GM23338 (cell line): ENCODE measurements at regions not wholly inside any gene's neighbourhood (a gene's known extent, or its start where the extent isn't known, plus 50 kb on each side); places are given as distances from the start of the nearest gene placed in this dataset.

Experiments
- ATAC-seq: fragments of 200-7000 bp; cut with Tn5 transposase; 3 replicates; pipeline ENCODE4 v1.9.1; 2020
- DNase-seq: peaks from one replicate; pipeline ENCODE4 v3.0.0-alpha.2; 2015; ENCODE audit warnings: low spot score
- H2AFZ ChIP-seq: fragments of 200-600 bp; sonication (generic); 2 replicates; pipeline ENCODE4 v1.8.0; 2016; ENCODE audit warnings: antibody characterized with exemption, mild to moderate bottlenecking, moderate library complexity
- H3F3A ChIP-seq: fragments of 200-600 bp; sonication (generic); replicated peaks from 2 replicates; pipeline ENCODE4 v1.8.0; 2017; ENCODE audit warnings: antibody characterized with exemption, mixed run types, low read depth
- H3K27ac ChIP-seq: fragments of 200-600 bp; sonication (generic); 2 replicates; pipeline ENCODE4 v1.6.1; 2016; ENCODE audit warnings: low read depth
- H3K27me3 ChIP-seq: fragments of 200-600 bp; sonication (generic); 2 replicates; pipeline ENCODE4 v1.8.0; 2016; ENCODE audit warnings: mild to moderate bottlenecking, mixed run types, moderate library complexity; ENCODE audit not compliant: insufficient read depth
- H3K36me3 ChIP-seq: fragments of 200-600 bp; sonication (generic); 2 replicates; pipeline ENCODE4 v1.8.0; 2016; ENCODE audit warnings: mild to moderate bottlenecking; ENCODE audit not compliant: insufficient read depth
- H3K4me1 ChIP-seq: fragments of 200-600 bp; sonication (generic); 2 replicates; pipeline ENCODE4 v1.8.0; 2016; ENCODE audit warnings: mild to moderate bottlenecking, moderate library complexity; ENCODE audit not compliant: insufficient read depth
- H3K4me2 ChIP-seq: fragments of 200-600 bp; sonication (generic); 2 replicates; pipeline ENCODE4 v1.7.1; 2017; ENCODE audit warnings: mixed run types
- H3K4me3 ChIP-seq: fragments of 200-600 bp; sonication (generic); 2 replicates; pipeline ENCODE4 v1.6.1; 2016; ENCODE audit warnings: mixed run types
- H3K79me2 ChIP-seq: fragments of 200-600 bp; sonication (generic); replicated peaks from 2 replicates; pipeline ENCODE4 v1.8.0; 2017; ENCODE audit warnings: mild to moderate bottlenecking; ENCODE audit not compliant: insufficient read depth
- H3K9me2 ChIP-seq: fragments of 200-600 bp; sonication (generic); 2 replicates; pipeline ENCODE4 v1.8.0; 2017; ENCODE audit not compliant: insufficient read depth
- H4K20me1 ChIP-seq: fragments of 200-600 bp; sonication (generic); replicated peaks from 2 replicates; pipeline ENCODE4 v1.8.0; 2017; ENCODE audit warnings: mild to moderate bottlenecking; ENCODE audit not compliant: insufficient read depth
- H3K27ac Mint-ChIP-seq: 2 replicates; pipeline ENCODE4 v1.8.0; 2020; ENCODE audit warnings: inconsistent platforms, mild to moderate bottlenecking, moderate library complexity, mixed read lengths
- H3K27me3 Mint-ChIP-seq: 3 replicates; pipeline ENCODE4 v1.8.0; 2022; ENCODE audit warnings: low read depth, mild to moderate bottlenecking, moderate library complexity, mixed read lengths, inconsistent platforms; ENCODE audit not compliant: insufficient read depth, poor library complexity
- H3K36me3 Mint-ChIP-seq: 3 replicates; pipeline ENCODE4 v1.8.0; 2021; ENCODE audit warnings: low read depth, mild to moderate bottlenecking, inconsistent platforms, moderate library complexity, mixed read lengths
- H3K4me1 Mint-ChIP-seq: 3 replicates; pipeline ENCODE4 v1.8.0; 2020; ENCODE audit warnings: mild to moderate bottlenecking, inconsistent platforms, mixed read lengths
- H3K4me3 Mint-ChIP-seq: 3 replicates; pipeline ENCODE4 v1.8.0; 2021; ENCODE audit warnings: moderate library complexity, mild to moderate bottlenecking, inconsistent platforms, mixed read lengths
- H3K9me3 Mint-ChIP-seq: 3 replicates; pipeline ENCODE4 v1.8.0; 2020; ENCODE audit warnings: moderate library complexity, mild to moderate bottlenecking, inconsistent platforms, mixed read lengths
- CTCF ChIP-seq, 2 experiments: fragments of 200-600 bp in 1 of 2; sonication (generic) in 1 of 2; conservative IDR thresholded peaks; 2 replicates each; pipeline versions ENCODE4 v1.5.1 to v1.6.1; 2016 to 2017; ENCODE audit warnings: antibody characterized with exemption in 2 of 2, low read depth in 2 of 2, mild to moderate bottlenecking in 2 of 2, moderate library complexity in 1 of 2
- ETS1 ChIP-seq: IDR thresholded peaks from 2 replicates; pipeline ENCODE4 v1.6.1; 2016; ENCODE audit warnings: antibody characterized with exemption
- NANOG ChIP-seq: IDR thresholded peaks from 2 replicates; pipeline ENCODE4 v1.6.1; 2016; ENCODE audit warnings: antibody characterized with exemption, borderline replicate concordance
- STAT1 ChIP-seq: IDR thresholded peaks from one replicate; pipeline ENCODE4 v1.6.1; 2016; ENCODE audit warnings: antibody characterized with exemption; ENCODE audit not compliant: unreplicated experiment
- ZNF331 ChIP-seq: fragments of 250-450 bp; sonication (Bioruptor Pico); IDR thresholded peaks from 2 replicates; pipeline ENCODE4 v1.5.0; 2020; ENCODE audit warnings: low read depth, mild to moderate bottlenecking, moderate library complexity

- TF ChIP-seq ETS1: no peak
- TF ChIP-seq STAT1: no peak
Measured at GRCh38 chr4:153116291-153116680, 88.0 kb upstream of the TRIM2 start (continued).

GRCh38 chr4:153116801-153117200, 87.4 kb upstream of the TRIM2 start:
- no peaks in the 10 kb centered on the region for H3K27me3 ChIP-seq
- no peaks in the 10 kb centered on the region for H3K79me2 ChIP-seq
- no peaks in the 10 kb centered on the region for H3K4me1 ChIP-seq
- H3K4me3 ChIP-seq: no peak overlapping the region
- H2AFZ ChIP-seq: no peak overlapping the region
- ATAC-seq (no peak), DNase-seq (no peak)
- Mint-ChIP-seq H3K27me3 (no peaks in the 10 kb centered on the region), H3K4me1 (no peaks in the 10 kb centered on the region), H3K27ac (no peak overlapping the region), H3K4me3 (no peak overlapping the region), H3K36me3 (no peaks in the 10 kb centered on the region), H3K9me3 (no peaks in the 10 kb centered on the region)
- no peaks in the 10 kb centered on the region for H3F3A ChIP-seq
- no peak overlapping the region for H3K27ac ChIP-seq
- H3K4me2 ChIP-seq: no peak overlapping the region
- H4K20me1 ChIP-seq: no peaks in the 10 kb centered on the region
- no peaks in the 10 kb centered on the region for H3K36me3 ChIP-seq
- H3K9me2 ChIP-seq: no peaks in the 10 kb centered on the region
- TF ChIP-seq NANOG: no peak

GRCh38 chr4:153117554-153117953, 86.7 kb upstream of the TRIM2 start:
- no peak overlapping the region for H3K4me2 ChIP-seq
- no peaks in the 10 kb centered on the region for H3K9me3 Mint-ChIP-seq
- no peaks in the 10 kb centered on the region for H3K9me2 ChIP-seq
- H3F3A ChIP-seq: no peaks in the 10 kb centered on the region
- DNase-seq (peak; percentile 23), ATAC-seq (no peak)
- no peaks in the 10 kb centered on the region for H3K27me3 Mint-ChIP-seq
- no peaks in the 10 kb centered on the region for H4K20me1 ChIP-seq
- H3K79me2 ChIP-seq: no peaks in the 10 kb centered on the region
- no peak overlapping the region for H3K4me3 Mint-ChIP-seq
- H3K4me1 Mint-ChIP-seq: no peaks in the 10 kb centered on the region
- no peak overlapping the region for H3K4me3 ChIP-seq
- H2AFZ ChIP-seq: no peak overlapping the region
- no peak overlapping the region for H3K27ac Mint-ChIP-seq
- no peaks in the 10 kb centered on the region for H3K36me3 ChIP-seq
- no peaks in the 10 kb centered on the region for H3K36me3 Mint-ChIP-seq
- no peak overlapping the region for H3K27ac ChIP-seq
- H3K4me1 ChIP-seq: no peaks in the 10 kb centered on the region
- TF ChIP-seq CTCF (conservative IDR thresholded peaks at IDR 0.05; ENCODE audit: low read depth in 2 of 2) (peak; percentile 57 to 63), ETS1 (no peak), ZNF331 (CRISPR knock-in tag) (no peak), NANOG (no peak)
- no peaks in the 10 kb centered on the region for H3K27me3 ChIP-seq
